Neural cell (in vitro differentiated cells): ENCODE measurements at regions not wholly inside any gene's neighbourhood (a gene's known extent, or its start where the extent isn't known, plus 50 kb on each side); places are given as distances from the start of the nearest gene placed in this dataset.

Experiments used
- H2AFZ ChIP-seq: fragments of 200-600, 300-800 bp; sonication (generic), shearing (Covaris generic); 2 replicates; pipeline ENCODE4 v1.6.0; 2014; ENCODE audit warnings: low read depth, mild to moderate bottlenecking, antibody characterized with exemption, low read length, moderate library complexity
- H3F3A ChIP-seq: fragments of 200-600 bp; shearing (Covaris generic); 2 replicates; pipeline ENCODE4 v1.6.1; 2016; ENCODE audit warnings: mild to moderate bottlenecking, moderate library complexity, mixed read lengths, antibody characterized with exemption, low read length; ENCODE audit not compliant: insufficient read depth, poor library complexity, severe bottlenecking
- H3K27ac ChIP-seq: fragments of 200-600, 300-800 bp; sonication (generic), shearing (Covaris generic); 2 replicates; pipeline ENCODE4 v1.5.1; 2014; ENCODE audit warnings: mild to moderate bottlenecking, low read length, moderate library complexity
- H3K27me3 ChIP-seq: fragments of 300-800, 200-600 bp; sonication (generic), shearing (Covaris generic); 2 replicates; pipeline ENCODE4 v1.6.0; 2014; ENCODE audit warnings: mild to moderate bottlenecking, low read depth, low read length, moderate library complexity; ENCODE audit not compliant: insufficient read depth
- H3K36me3 ChIP-seq: fragments of 300-800, 200-600 bp; sonication (generic), shearing (Covaris generic); 2 replicates; pipeline ENCODE4 v1.5.1; 2014; ENCODE audit warnings: mild to moderate bottlenecking, antibody characterized with exemption, low read length, moderate library complexity; ENCODE audit not compliant: insufficient read depth
- H3K4me2 ChIP-seq: fragments of 300-800, 200-600 bp; sonication (generic), shearing (Covaris generic); 2 replicates; pipeline ENCODE4 v1.6.0; 2014; ENCODE audit warnings: mild to moderate bottlenecking, low read length
- H3K4me3 ChIP-seq: fragments of 300-800, 200-600 bp; sonication (generic), shearing (Covaris generic); 2 replicates; pipeline ENCODE4 v1.5.1; 2014; ENCODE audit warnings: mild to moderate bottlenecking, low read length, moderate library complexity
- H3K79me2 ChIP-seq: fragments of 200-600 bp; shearing (Covaris generic); replicated peaks from 2 replicates; pipeline ENCODE4 v1.6.0; 2014; ENCODE audit warnings: mild to moderate bottlenecking, low read length, moderate library complexity; ENCODE audit not compliant: insufficient read depth
- H3K9ac ChIP-seq: fragments of 300-800, 200-600 bp; sonication (generic), shearing (Covaris generic); 2 replicates; pipeline ENCODE4 v1.6.1; 2016; ENCODE audit warnings: mild to moderate bottlenecking, low read length, mixed read lengths
- H3K9me2 ChIP-seq: fragments of 200-600 bp; shearing (Covaris generic); 2 replicates; pipeline ENCODE4 v1.6.1; 2016; ENCODE audit warnings: mild to moderate bottlenecking, low read length, mixed read lengths; ENCODE audit not compliant: insufficient read depth
- H3K9me3 ChIP-seq: fragments of 200-600, 300-800 bp; sonication (generic), shearing (Covaris generic); 2 replicates; pipeline ENCODE4 v1.6.1; 2016; ENCODE audit warnings: mild to moderate bottlenecking, mixed run types, low read length, moderate library complexity, mixed read lengths
- H4K20me1 ChIP-seq: fragments of 200-600 bp; shearing (Covaris generic); 2 replicates; pipeline ENCODE4 v1.6.1; 2016; ENCODE audit warnings: mild to moderate bottlenecking, mixed run types; ENCODE audit not compliant: insufficient read depth
- EP300 ChIP-seq: fragments of 450-650 bp; conservative IDR thresholded peaks from 2 replicates; pipeline ENCODE4 v1.6.1; 2014; ENCODE audit warnings: antibody characterized with exemption, mild to moderate bottlenecking, moderate library complexity; ENCODE audit not compliant: poor library complexity, severe bottlenecking
- EZH2 ChIP-seq: fragments of 200-600, 300-800 bp; shearing (Covaris generic), sonication (generic); IDR thresholded peaks from 2 replicates; pipeline ENCODE4 v1.6.1; 2014; ENCODE audit warnings: antibody characterized with exemption, low read length, borderline replicate concordance, mild to moderate bottlenecking; ENCODE audit not compliant: insufficient read depth, poor library complexity, severe bottlenecking
- MXI1 ChIP-seq: fragments of 450-650 bp; conservative IDR thresholded peaks from 2 replicates; pipeline ENCODE4 v1.6.1; 2014; ENCODE audit warnings: antibody characterized with exemption, mild to moderate bottlenecking; ENCODE audit not compliant: poor library complexity, severe bottlenecking
- POLR2AphosphoS5 ChIP-seq: IDR thresholded peaks from 2 replicates; pipeline ENCODE4 v1.6.1; 2012
- RAD21 ChIP-seq: fragments of 450-650 bp; conservative IDR thresholded peaks from 2 replicates; pipeline ENCODE4 v1.6.1; 2014; ENCODE audit warnings: antibody characterized with exemption, mild to moderate bottlenecking, moderate library complexity
- SMC3 ChIP-seq: fragments of 450-650 bp; conservative IDR thresholded peaks from 2 replicates; pipeline ENCODE4 v1.6.1; 2014; ENCODE audit warnings: antibody characterized with exemption, mild to moderate bottlenecking, moderate library complexity; ENCODE audit not compliant: poor library complexity
- TAF1 ChIP-seq: IDR thresholded peaks from 2 replicates; pipeline ENCODE4 v1.6.1; 2012; ENCODE audit warnings: low read depth
- TF ChIP-seq, protein P1 (sequence below): fragments of 450-650 bp; IDR thresholded peaks from 2 replicates; pipeline ENCODE4 v1.5.1; 2014; ENCODE audit warnings: antibody characterized with exemption, mild to moderate bottlenecking, moderate library complexity; ENCODE audit not compliant: poor library complexity, severe bottlenecking
- TF ChIP-seq, protein P2 (sequence below): IDR thresholded peaks from 2 replicates; pipeline ENCODE4 v1.6.1; 2012; ENCODE audit warnings: borderline replicate concordance

DNA sequence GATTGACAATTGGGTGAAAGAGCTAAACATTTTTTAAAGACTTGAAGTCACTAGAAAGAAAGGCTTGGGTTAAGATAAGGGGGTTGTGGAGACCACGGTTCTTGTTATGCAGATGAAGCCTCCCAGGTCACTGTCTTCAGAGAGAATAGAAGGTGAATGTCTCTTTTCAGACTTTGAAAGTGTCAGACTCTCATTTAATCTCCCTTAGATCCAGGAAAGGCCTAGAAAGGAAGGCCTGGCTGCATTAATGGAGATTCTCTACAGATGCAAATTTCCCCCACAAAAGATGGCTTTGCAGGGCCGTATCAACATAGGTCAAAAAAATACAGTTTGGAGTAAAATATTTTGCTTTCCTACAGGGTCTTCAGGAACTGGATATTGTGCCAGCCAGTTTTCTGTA lies 193.9 kb downstream of the RTP5 start:
- no peak for TF ChIP-seq POLR2AphosphoS5
- TF ChIP-seq SMC3, result no peak
- TF ChIP-seq, protein P1, sequence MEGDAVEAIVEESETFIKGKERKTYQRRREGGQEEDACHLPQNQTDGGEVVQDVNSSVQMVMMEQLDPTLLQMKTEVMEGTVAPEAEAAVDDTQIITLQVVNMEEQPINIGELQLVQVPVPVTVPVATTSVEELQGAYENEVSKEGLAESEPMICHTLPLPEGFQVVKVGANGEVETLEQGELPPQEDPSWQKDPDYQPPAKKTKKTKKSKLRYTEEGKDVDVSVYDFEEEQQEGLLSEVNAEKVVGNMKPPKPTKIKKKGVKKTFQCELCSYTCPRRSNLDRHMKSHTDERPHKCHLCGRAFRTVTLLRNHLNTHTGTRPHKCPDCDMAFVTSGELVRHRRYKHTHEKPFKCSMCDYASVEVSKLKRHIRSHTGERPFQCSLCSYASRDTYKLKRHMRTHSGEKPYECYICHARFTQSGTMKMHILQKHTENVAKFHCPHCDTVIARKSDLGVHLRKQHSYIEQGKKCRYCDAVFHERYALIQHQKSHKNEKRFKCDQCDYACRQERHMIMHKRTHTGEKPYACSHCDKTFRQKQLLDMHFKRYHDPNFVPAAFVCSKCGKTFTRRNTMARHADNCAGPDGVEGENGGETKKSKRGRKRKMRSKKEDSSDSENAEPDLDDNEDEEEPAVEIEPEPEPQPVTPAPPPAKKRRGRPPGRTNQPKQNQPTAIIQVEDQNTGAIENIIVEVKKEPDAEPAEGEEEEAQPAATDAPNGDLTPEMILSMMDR, result no peak
- no peak for TF ChIP-seq RAD21
- TF ChIP-seq, protein P2, sequence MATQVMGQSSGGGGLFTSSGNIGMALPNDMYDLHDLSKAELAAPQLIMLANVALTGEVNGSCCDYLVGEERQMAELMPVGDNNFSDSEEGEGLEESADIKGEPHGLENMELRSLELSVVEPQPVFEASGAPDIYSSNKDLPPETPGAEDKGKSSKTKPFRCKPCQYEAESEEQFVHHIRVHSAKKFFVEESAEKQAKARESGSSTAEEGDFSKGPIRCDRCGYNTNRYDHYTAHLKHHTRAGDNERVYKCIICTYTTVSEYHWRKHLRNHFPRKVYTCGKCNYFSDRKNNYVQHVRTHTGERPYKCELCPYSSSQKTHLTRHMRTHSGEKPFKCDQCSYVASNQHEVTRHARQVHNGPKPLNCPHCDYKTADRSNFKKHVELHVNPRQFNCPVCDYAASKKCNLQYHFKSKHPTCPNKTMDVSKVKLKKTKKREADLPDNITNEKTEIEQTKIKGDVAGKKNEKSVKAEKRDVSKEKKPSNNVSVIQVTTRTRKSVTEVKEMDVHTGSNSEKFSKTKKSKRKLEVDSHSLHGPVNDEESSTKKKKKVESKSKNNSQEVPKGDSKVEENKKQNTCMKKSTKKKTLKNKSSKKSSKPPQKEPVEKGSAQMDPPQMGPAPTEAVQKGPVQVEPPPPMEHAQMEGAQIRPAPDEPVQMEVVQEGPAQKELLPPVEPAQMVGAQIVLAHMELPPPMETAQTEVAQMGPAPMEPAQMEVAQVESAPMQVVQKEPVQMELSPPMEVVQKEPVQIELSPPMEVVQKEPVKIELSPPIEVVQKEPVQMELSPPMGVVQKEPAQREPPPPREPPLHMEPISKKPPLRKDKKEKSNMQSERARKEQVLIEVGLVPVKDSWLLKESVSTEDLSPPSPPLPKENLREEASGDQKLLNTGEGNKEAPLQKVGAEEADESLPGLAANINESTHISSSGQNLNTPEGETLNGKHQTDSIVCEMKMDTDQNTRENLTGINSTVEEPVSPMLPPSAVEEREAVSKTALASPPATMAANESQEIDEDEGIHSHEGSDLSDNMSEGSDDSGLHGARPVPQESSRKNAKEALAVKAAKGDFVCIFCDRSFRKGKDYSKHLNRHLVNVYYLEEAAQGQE, result no peak
- no peak overlapping the region for H3K4me3 ChIP-seq
- no peak overlapping the region for H2AFZ ChIP-seq
- no peak overlapping the region for H3K4me2 ChIP-seq
- no peaks in the 10 kb centered on the region for H3K79me2 ChIP-seq
- H3K9me2 ChIP-seq, result no peaks in the 10 kb centered on the region
- H3K36me3 ChIP-seq, result no peaks in the 10 kb centered on the region
- no peaks in the 10 kb centered on the region for H4K20me1 ChIP-seq
- H3K9ac ChIP-seq, result no peak overlapping the region
- no peak overlapping the region for H3K27ac ChIP-seq
- no peaks in the 10 kb centered on the region for H3K27me3 ChIP-seq
- H3K9me3 ChIP-seq, result peaks cover 5% of the 10 kb centered on the region
- no peaks in the 10 kb centered on the region for H3F3A ChIP-seq

DNA sequence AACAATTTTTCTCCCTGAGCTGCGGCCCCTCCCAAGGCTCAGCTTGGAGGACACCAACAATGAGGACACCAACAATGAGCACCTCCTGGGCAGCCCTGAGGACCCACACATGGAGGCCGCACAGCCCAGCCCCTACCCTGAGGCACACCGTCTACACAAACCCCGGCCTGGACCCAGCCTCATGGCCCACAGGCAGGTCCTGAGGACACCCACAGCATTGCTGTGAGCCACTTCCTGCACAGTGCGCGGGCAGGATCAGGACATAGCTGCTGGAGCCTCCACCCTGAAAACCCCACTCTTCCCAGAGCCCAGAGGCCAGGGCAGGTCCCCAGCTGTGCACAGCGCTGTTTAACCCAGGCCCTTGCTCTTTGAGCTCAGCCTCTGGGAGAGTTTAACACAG lies 194.3 kb downstream of the RTP5 start:
- Histone ChIP-seq H3K36me3 (no peaks in the 10 kb centered on the region), H3F3A (no peaks in the 10 kb centered on the region), H3K27ac (no peak overlapping the region), H3K4me3 (no peak overlapping the region), H3K9me2 (no peaks in the 10 kb centered on the region), H3K9me3 (peaks cover 5% of the 10 kb centered on the region), H3K4me2 (no peak overlapping the region), H2AFZ (no peak overlapping the region), H3K79me2 (no peaks in the 10 kb centered on the region), H3K9ac (no peak overlapping the region), H4K20me1 (no peaks in the 10 kb centered on the region), H3K27me3 (no peaks in the 10 kb centered on the region)
- TF ChIP-seq, protein P1, result no peak
- TF ChIP-seq EZH2, result no peak
- no peak for TF ChIP-seq EP300
- TF ChIP-seq, protein P2, result no peak
- TF ChIP-seq POLR2AphosphoS5, result no peak
- TF ChIP-seq RAD21, result no peak
- TF ChIP-seq TAF1, result no peak
- TF ChIP-seq MXI1, result no peak
- no peak for TF ChIP-seq SMC3
